ENCODE measurements at regions not wholly inside any gene's neighbourhood (a gene's known extent, or its start where the extent isn't known, plus 50 kb on each side); places are given as distances from the start of the nearest gene placed in this dataset.

- DNase-seq (ENCODE audit: low read depth): no peak
- in situ Hi-C loops (cut with HindIII; ENCODE audit: low pct_unique_long_range_greater_than_20kb, low sequenced_read_pairs): no loop called here
These were observed 96.1 kb upstream of the SPATA13 start for GRCh38 chr13:24064371-24064770.

GRCh38 chr13:24065176-24065575 is 95.3 kb upstream of the SPATA13 start:
- DNase-seq (ENCODE audit: low read depth): no peak
- in situ Hi-C loops (cut with HindIII; ENCODE audit: low pct_unique_long_range_greater_than_20kb, low sequenced_read_pairs): no loop called here

GRCh38 chr13:24066405-24067295 is 93.9 kb upstream of the SPATA13 start:
- no peak for DNase-seq (ENCODE audit: low read depth)
- in situ Hi-C loops (cut with HindIII; ENCODE audit: low pct_unique_long_range_greater_than_20kb, low sequenced_read_pairs): no loop called here

- no peak for DNase-seq (ENCODE audit: low read depth)
- in situ Hi-C loops (cut with HindIII; ENCODE audit: low pct_unique_long_range_greater_than_20kb, low sequenced_read_pairs): no loop called here
These were observed 92.0 kb upstream of the SPATA13 start for GRCh38 chr13:24068472-24068871.

GRCh38 chr13:24071016-24071415 is 89.5 kb upstream of the SPATA13 start:
- in situ Hi-C loops (cut with HindIII; ENCODE audit: low pct_unique_long_range_greater_than_20kb, low sequenced_read_pairs): no loop called here
- no peak for DNase-seq (ENCODE audit: low read depth)

GRCh38 chr13:24071423-24072075 is 89.0 kb upstream of the SPATA13 start:
- no peak for DNase-seq (ENCODE audit: low read depth)
- in situ Hi-C loops (cut with HindIII; ENCODE audit: low pct_unique_long_range_greater_than_20kb, low sequenced_read_pairs): no loop called here

GRCh38 chr13:24073657-24074056 is 86.9 kb upstream of the SPATA13 start:
- in situ Hi-C loops (cut with HindIII; ENCODE audit: low pct_unique_long_range_greater_than_20kb, low sequenced_read_pairs): no loop called here
- DNase-seq (ENCODE audit: low read depth): no peak

- in situ Hi-C loops (cut with HindIII; ENCODE audit: low pct_unique_long_range_greater_than_20kb, low sequenced_read_pairs): no loop called here
- no peak for DNase-seq (ENCODE audit: low read depth)
These were observed 85.8 kb upstream of the SPATA13 start for GRCh38 chr13:24074678-24075077.

GRCh38 chr13:24075137-24075975 is 85.2 kb upstream of the SPATA13 start:
- no peak for DNase-seq (ENCODE audit: low read depth)
- in situ Hi-C loops (cut with HindIII; ENCODE audit: low pct_unique_long_range_greater_than_20kb, low sequenced_read_pairs): no loop called here

GRCh38 chr13:24076109-24076508 is 84.4 kb upstream of the SPATA13 start:
- no peak for DNase-seq (ENCODE audit: low read depth)
- in situ Hi-C loops (cut with HindIII; ENCODE audit: low pct_unique_long_range_greater_than_20kb, low sequenced_read_pairs): no loop called here

GRCh38 chr13:24076636-24077035 is 83.9 kb upstream of the SPATA13 start:
- in situ Hi-C loops (cut with HindIII; ENCODE audit: low pct_unique_long_range_greater_than_20kb, low sequenced_read_pairs): no loop called here
- no peak for DNase-seq (ENCODE audit: low read depth)

- DNase-seq (ENCODE audit: low read depth): no peak
- in situ Hi-C loops (cut with HindIII; ENCODE audit: low pct_unique_long_range_greater_than_20kb, low sequenced_read_pairs): no loop called here
These were observed 80.4 kb upstream of the SPATA13 start for GRCh38 chr13:24080134-24080533.

GRCh38 chr13:24081387-24081786 is 79.1 kb upstream of the SPATA13 start:
- no peak for DNase-seq (ENCODE audit: low read depth)
- in situ Hi-C loops (cut with HindIII; ENCODE audit: low pct_unique_long_range_greater_than_20kb, low sequenced_read_pairs): no loop called here

GRCh38 chr13:24083141-24083540 is 77.4 kb upstream of the SPATA13 start:
- DNase-seq (ENCODE audit: low read depth): no peak
- in situ Hi-C loops (cut with HindIII; ENCODE audit: low pct_unique_long_range_greater_than_20kb, low sequenced_read_pairs): no loop called here

GRCh38 chr13:24083722-24084421 is 76.6 kb upstream of the SPATA13 start:
- in situ Hi-C loops (cut with HindIII; ENCODE audit: low pct_unique_long_range_greater_than_20kb, low sequenced_read_pairs): no loop called here
- no peak for DNase-seq (ENCODE audit: low read depth)

- in situ Hi-C loops (cut with HindIII; ENCODE audit: low pct_unique_long_range_greater_than_20kb, low sequenced_read_pairs): no loop called here
- DNase-seq (ENCODE audit: low read depth): no peak
These were observed 74.9 kb upstream of the SPATA13 start for GRCh38 chr13:24085662-24086061.

- in situ Hi-C loops (cut with HindIII; ENCODE audit: low pct_unique_long_range_greater_than_20kb, low sequenced_read_pairs): no loop called here
These were observed 73.9 kb upstream of the SPATA13 start for GRCh38 chr13:24086642-24087041.

GRCh38 chr13:24087605-24088225 is 72.8 kb upstream of the SPATA13 start:
- in situ Hi-C loops (cut with HindIII; ENCODE audit: low pct_unique_long_range_greater_than_20kb, low sequenced_read_pairs): no loop called here
- no peak for DNase-seq (ENCODE audit: low read depth)

More at GRCh38 chr13:24086642-24087041, 73.9 kb upstream of the SPATA13 start:
- no peak for DNase-seq (ENCODE audit: low read depth)
